C1 segment of cervical spinal cord (tissue), 14 donors: ENCODE measurements at regions not wholly inside any gene's neighbourhood (a gene's known extent, or its start where the extent isn't known, plus 50 kb on each side); places are given as distances from the start of the nearest gene placed in this dataset.
"Not testable (repeated sequence)": the region's sequence is repeated elsewhere in the genome, so short reads cannot be mapped to it uniquely, and the experiment has no call there.

Source experiments
- DNase-seq, 14 donors: peaks; one replicate each; lab custom pipeline; 2025; lab: John Stamatoyannopoulos, UW

DNA sequence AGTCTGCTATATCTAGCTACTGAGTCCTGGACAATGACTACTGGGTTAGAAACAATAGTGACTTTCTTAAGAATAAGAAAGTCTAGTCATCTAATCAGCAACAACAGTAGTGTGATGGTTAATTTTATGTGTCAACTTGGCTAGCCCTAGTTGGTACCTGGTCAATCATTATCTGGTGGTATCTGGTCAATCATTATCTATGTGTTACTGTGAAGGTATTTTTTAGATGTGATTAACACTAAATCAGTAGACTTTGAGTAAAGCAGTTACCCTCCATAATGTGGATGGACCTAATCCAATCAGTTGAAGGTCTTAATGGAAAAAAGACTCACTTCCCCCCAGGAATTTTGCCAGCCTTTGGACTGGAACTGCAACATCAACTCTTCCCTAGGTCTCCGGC lies 312.6 kb downstream of the SIPA1L2 start:
- DNase-seq = no peak

DNA sequence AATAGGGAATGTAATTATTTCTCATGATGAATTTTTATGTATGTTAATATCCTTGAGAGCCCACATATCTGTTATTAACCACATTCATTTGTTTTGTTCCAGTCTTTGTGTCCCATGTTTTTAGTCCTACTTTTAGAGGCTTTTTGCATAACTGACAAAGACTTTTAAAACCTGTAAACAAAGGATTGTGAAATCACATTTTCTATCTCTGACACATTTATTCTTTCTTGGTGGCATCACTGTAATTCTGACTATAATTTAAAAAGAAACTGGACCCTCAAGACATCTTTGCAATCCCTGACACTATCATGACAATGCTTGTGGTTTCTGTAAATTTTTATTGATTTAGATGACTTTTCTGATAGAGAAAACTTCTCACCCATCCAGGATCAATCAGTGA lies 313.1 kb downstream of the SIPA1L2 start:
- no peak for DNase-seq

DNA sequence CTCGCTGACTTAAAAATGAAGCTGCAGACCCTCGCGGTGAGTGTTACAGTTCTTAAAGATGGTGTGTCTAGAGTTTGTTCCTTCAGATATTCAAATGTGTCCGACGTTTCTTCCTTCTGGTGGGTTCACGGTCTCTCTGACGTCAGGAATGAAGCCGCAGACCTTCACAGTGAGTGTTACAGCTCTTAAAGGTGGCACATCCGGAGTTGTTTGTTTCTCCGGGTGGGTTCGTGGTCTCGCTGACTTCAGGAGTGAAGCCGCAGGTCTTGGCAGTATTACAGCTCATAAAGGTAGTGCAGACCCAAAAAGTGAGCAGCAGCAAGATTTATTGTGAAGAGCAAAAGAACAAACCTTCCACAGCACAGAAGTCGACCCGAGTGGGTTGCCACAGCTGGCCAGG lies 316.1 kb downstream of the SIPA1L2 start:
- DNase-seq = not testable (repeated sequence)

DNA sequence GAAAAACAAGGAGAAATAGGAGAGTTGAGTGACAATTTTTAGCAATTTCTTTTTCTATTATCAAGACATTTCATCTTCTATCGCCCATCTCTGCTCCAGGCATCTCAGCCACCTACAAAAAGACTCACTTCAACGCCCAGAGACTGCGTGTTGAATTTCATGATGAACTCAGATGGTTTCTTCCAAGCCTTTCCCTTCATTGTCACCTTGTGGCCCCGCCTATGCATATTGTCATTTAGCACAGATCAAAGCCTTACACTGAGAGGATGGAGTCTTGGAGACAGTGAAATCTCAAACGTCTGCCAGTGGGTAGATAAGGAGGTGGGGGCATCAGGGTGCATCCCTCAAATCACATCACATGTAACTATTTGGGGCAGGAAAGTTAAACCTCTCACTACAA lies 319.4 kb downstream of the SIPA1L2 start:
- no peak for DNase-seq

DNA sequence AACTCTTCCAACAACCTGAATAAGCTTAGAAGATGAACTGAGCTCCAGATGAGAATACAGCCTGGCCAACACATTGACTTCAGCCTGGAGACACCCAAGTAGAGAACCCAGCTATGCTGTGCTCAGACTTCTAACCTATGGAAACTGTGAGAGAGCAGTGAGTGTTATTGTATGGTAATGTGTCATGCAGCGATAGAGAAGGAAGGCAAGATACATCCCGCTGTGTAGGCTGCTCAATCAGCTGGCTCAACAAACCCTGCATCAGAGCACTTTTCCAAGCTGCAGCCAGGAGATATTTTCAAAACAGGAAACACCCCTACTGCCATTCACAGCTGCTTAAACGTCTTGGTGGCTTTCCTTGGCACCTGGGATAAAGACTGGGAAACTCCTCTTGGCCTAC lies 321.3 kb downstream of the SIPA1L2 start:
- no peak for DNase-seq

DNA sequence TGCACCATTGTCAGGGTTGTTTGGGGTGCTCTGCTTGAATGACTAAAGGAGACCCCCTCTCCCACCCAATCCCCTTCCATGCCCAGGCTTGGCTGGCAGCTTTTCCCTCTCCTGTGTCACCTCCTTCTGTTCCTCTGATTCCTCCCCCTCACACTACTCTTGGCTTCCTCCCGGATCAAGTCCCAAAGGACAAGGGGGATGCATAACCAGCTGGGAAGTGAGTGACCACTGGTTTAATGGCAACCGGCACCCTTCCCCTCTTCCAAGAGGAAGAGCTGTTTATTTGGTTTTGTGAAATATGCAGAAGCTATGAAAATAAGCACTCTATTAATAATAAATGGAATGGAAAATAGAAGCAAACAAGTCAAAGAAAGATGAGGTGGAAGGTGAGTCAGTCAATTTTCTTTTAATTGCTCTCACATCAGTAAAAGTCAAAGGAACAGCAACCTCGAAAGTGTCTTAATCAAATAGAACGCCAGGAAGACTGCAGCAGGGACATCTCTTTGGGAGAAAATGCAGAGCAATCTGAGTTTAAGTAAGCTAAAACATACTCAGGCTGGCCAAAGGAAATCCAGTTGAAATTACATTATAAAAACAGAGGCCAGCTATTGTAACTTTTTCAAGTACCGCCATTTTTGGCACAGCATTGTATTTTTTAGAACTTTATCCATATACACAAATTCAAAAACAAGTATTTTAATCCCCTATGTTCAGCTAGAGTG lies 322.5 kb downstream of the SIPA1L2 start:
- DNase-seq = no peak

DNA sequence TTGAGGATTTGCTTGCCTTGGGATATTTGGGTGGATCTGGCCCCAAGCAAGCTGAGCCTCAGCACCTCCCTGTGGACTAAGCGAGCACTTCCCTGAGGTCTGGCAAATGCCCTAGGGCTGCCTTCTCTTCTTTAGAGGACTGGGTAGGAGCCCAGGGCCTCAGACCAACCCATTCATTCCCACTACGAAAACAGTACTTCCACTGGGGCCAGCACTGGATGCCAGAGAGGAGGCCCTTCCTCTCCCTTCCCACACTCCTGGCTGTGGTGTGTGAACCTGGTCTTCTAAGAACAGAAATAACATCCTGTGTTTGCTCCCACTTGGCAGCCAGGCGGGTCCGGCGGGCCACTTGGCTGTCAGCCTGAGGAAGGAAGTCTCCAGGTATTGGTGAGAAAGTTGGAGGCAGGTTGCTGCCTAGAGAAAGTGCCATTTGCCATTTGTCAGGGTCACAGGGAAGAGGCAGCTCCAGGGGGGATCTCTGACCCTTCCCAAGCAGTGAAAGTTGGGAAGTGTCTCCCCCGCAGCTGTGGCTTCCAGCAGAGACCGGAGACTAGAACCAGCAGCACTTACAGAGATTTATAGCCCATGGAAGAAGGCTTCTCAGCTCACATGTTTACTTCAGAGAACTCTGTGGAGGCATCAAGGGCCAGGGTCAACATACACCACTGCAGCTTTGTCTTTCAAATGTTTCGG lies 323.5 kb downstream of the SIPA1L2 start:
- peak in 1 of 14 donors; percentile 2 for DNase-seq

DNA sequence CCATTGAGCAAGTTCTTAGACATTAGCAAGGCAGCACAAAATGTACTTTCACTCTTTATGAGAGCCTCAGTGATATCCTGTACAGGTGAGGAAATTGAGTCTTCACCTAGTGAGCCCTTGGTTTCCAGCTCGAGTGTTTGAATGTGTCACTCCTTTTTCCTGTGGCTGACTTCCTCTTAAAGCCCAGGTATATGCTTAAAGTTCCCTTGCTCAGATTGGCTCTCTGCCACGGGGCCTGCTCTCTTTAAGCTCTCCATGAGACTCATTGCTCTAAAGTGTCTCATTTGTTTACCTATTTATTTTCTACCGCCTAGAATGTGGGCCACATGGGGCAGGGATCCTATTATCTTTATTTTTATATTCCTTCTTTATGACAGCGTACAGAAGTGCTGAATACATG lies 324.9 kb downstream of the SIPA1L2 start:
- DNase-seq = no peak

DNA sequence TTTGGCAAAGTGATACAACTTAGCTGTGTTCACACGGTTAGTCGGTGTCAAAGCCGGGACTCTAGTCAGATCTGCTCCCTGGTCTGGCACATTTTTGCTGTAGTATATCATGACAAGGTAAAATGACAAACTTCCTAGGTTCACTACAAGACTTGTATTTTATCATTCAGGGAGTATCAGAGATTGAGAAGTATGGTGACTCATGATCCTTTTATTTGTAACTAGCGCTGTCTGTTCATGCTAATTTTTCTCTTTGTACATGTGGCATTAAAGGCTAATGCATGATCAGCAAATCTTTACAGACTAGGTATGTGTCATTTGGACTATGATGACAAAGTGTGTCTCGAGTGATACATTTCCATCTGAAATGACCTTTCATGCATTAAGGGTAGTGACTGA lies 326.7 kb downstream of the SIPA1L2 start:
- no peak for DNase-seq

DNA sequence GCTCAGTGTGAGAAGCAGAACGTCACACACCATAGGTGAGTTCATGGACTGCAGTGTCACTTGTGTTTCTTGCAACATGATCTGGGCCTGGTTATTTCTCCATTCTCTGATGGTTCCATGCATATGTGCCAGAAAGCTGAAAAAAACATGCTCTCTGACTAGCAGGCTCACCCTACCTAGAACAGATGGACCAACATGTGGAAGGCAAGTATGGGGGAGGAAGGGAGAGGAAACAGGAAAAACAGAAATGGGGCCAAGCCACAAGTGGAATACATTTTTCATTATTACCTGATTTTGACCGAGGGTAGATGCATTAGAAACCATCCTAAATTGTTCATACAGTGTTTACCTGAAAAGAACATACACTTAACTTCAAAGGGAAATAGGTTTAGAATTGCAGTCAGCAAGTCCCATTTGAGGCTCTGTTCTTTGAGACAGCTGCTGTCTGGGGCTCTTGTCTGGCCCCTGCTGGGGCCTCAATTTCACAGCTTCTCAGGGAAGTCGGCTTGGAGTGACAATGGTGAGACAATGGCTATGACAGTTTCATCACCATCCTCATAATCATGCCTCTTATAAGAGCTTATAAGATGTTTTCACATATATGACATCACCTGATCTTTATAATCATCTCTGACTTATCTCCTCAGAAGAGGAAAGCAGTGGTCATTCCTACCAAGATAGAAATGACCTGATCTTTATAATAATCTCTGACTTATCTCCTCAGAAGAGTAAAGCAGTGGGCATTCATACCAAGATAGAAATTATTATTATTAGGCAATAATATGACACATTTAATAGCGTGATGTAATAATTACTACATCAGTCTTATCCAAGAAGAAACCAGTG lies 327.3 kb downstream of the SIPA1L2 start:
- peak in 1 of 14 donors; percentile 35 for DNase-seq

DNA sequence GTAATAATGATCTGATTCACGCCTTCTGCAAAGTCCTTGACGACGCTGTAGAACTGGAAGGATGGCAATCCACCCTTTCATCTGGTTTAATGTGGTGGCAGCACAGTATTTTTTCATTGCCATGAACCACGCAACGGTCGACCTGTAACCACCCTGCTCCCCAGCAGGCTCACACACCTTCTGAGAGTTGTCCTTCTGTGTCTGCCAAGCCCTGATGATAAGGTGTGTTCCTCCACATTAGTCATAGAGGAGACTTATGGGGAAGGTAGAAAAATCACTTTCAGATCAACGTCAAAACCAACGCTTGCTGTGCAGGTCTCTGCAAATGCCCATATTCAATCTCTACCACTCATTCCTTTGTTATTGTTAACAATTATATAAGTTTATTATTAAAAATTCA lies 328.7 kb downstream of the SIPA1L2 start:
- no peak for DNase-seq

DNA sequence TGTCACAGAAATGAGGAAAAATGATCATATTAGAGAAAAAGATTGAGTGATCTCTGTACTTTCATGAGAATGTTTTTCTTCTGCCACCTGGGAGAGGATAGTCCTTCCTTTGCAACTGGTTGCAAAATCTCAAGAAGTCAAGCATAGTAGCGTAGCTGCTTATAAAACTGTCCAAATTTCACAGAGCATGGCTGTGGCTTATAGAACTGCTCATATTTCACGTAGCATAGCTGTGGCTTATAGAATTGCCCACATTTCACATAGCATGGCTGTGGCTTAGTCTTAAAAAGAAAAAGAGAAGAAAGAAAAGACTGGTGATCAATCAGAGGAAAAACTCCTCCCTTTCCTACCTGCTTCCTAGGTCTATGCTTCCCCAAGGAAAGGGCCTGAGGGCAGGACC lies 329.5 kb downstream of the SIPA1L2 start:
- no peak for DNase-seq

DNA sequence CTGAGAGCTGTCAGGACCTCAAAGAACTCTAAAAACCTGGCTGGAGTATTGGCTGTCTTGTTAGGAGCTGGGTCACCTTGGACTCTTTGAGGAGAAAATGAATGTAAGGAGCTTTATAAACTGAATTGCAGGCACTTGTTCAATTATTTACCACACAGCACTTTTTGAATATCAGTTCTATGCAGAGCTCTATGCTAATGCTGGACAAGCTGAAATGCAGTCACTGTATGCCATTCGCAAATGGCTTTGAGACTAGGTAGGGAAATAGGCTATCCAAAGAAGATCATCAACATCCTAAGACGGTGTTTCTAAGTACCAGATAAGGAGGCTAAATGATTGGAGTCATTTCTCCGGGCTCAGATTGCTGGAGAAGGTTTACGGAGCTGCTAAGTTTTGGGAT lies 333.5 kb downstream of the SIPA1L2 start:
- no peak for DNase-seq

DNA sequence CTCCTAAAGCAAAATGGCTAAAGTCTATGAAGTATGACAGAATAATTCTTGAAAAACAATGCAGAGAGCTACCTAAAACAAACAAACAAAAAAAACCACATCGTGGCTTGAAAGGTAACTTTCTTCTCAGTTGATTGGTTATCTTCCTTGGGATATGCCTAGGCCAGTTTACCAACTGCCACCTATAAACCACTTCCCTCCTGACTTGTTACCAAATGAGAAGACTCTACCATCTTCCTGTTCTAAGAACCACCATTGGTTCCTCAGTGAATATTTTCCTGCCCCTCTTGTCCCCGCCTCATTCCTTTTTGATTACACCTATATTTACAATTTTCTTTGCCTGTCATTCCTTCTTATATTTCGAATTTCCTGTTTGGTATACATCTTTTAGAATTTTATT lies 336.6 kb downstream of the SIPA1L2 start:
- no peak for DNase-seq

DNA sequence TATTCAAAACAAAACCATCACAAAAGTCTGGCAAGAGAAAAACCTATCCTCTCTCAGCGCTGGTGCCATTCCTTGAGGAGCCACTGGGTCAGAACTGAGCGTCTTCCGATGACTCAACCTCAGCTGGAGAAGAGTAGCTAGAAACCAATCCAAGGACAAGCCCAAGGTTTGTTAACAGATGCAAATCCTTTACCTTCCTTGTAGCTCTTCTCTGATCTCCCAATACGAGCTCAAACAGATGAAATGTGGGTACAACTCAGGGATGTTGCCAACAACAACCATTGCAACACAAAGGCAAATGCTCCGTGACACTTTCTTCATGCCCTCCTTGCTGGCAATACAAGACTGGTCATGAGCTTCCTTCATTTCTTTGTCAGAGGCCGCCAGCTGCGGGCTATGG lies 337.1 kb downstream of the SIPA1L2 start:
- DNase-seq = no peak

DNA sequence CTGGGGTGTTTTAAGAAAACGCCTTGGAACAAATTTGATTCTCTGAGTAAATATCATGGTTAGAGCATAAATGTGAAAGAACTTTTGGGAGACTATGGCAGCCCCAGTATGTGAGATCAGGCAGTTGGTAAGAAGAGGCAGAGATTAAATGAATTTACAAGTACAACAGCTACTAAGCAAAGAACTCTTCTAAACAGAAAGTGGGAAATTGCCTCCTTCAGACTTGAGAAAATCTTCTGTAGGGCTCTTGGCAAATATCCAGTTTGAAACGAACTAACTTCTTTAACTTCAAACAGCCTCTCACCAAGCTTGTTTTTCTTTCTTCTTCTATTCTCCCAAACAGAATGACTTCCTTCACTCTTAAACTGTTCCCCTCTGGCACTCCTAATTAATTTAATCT lies 337.7 kb downstream of the SIPA1L2 start:
- DNase-seq = no peak

DNA sequence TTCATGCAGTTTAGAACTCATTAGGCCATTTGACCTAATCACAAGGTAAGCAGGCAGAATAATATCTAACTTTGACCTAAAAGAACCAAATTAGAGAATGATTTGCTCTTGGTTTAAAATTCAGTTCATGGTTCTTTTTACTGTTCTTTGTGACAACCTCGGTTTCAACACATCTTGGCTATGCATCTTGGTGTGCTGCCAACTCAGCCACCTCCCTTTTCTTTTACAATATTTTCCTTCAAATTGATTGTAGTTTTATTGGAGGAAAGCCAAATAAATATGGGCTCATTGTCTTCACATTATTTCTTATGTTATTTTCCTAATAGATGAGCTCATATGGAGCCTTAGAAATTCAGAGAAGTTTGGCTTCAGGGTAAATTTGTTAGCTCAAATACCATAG lies 338.3 kb downstream of the SIPA1L2 start:
- no peak for DNase-seq

DNA sequence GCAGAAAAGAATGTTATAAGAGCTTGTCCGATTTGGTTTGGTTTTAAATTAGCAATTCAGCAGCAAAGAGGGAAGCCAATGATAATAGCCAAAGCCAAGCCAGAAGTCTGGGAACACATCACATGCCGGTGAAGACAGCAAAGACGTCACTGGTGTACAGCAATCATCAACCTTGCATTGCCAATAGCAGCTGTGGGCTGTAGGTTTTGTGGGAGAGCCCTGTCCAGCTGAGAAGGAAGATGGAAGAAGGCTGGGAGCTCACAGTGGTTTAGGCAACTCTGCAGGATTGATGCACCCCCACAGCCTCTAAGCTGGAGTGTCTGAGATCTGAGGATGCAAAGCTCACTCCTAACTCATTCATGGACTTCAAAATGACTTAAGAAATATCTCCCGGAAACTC lies 338.7 kb downstream of the SIPA1L2 start:
- DNase-seq = no peak

DNA sequence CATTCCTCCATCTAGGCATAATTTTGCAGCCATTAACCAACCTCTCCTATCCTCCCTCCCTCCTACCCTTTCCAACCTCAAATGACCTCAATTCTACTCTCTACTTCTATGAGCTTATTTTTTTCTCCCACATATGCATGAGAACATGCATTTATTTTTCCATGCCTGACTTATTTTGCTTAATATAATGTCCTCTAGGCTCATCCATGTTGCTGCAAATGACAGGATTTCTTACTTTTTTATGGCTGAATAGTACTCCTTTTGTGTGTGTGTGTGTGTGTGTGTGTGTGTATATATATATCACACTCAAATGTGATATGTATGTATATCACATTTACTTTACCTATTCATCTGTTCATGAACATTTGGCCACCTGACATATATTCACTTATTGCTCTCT lies 339.4 kb downstream of the SIPA1L2 start:
- DNase-seq = no peak

DNA sequence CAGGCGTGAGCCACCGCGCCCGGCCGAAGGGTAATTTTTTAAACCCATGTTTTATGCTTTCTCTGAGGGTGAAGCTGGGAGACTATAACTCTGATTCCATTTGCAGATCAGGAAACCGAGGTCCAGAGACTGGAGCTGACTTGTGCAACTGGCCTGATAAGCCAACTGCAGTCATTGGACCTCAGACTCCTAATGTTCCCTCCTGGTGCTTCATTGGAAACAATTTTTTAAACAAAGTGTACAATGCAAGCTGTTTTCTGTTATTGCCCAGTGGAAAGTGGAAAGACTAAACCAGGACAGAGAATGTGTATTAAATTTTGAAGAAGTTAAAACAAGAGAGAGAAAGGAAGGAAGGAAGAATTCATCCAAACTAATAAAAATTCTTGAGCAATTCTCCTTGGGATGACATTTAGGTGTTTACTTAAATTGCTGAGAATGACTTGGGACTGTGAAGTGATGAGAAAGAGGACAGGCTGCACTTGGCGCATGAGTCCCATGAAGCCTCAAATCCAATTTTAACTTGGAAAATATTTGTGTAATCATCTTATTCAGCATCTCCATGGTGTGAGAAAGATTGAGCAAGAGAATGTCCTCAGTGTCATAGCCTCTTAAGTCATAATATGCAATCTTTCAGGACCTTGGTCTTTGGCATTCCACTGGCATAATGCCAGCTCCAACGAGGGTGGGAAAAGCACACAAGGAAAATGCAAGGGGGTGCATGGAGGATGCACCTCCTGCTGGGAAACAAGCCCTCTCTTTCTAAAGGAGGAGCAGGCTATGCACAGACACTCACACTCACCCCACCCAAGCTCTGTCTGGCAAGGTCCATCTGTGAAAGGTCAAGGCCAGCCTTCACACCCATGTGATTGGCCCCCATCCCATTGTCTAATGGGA lies 342.0 kb downstream of the SIPA1L2 start:
- DNase-seq = peak in 1 of 14 donors; percentile 7

DNA sequence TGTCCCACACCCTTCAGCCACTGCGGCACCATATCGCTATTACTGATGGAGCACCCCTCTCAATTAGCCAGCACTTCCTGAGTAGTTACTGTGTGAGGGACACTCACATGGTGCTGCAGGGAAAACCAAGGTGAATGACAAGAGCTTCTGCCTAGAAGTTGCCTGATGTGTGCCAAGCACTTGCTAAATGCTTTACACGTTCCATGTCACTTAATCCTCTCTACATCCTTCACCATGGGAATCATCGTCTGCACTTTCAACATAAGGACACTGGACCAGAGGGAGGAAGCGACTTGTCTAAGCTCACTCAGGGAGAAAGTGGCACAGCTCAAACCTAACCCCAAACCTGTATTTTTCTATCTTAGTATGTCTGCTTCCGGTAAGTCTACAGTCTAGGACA lies 344.8 kb downstream of the SIPA1L2 start:
- DNase-seq = no peak

DNA sequence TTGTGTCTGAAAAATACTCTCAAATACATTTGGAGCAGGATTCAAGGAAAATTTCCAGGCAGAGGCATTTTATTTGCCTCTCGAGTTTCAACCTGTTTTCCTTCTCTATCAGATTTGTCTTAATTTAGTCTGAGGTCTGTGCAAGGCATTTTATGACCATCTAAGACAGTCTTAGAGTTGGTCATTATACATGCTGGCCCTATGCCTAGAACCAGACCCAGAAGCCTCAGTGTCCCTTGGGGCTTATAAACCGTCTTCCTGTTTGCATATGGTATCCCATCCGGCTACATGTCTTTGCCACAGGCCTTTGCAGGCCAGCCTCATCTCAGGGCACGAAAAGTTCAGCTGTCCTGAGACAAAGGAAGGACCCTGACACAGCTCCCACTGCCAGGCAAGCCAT lies 346.1 kb downstream of the SIPA1L2 start:
- no peak for DNase-seq
